Ovary (tissue), 7 donors: ENCODE measurements at regions not wholly inside any gene's neighbourhood (a gene's known extent, or its start where the extent isn't known, plus 50 kb on each side); places are given as distances from the start of the nearest gene placed in this dataset.

Experiments
- DNase-seq, 5 donors: peaks; one replicate each; pipeline ENCODE4 v3.0.0-alpha.2; 2019 to 2020
- H3K27ac ChIP-seq, 2 donors: fragments of 200-600 bp; one replicate each; pipeline versions ENCODE4 v1.5.1 to v1.8.0; 2019 to 2022
- H3K27me3 ChIP-seq: fragments of 200-600 bp; one replicate; pipeline ENCODE4 v1.8.0; 2022
- H3K36me3 ChIP-seq: fragments of 200-600 bp; sonication (generic); one replicate; pipeline ENCODE4 v1.5.1; 2019
- H3K4me1 ChIP-seq: one replicate; pipeline ENCODE4 v1.8.1; 2013; ENCODE audit warnings: mild to moderate bottlenecking, moderate library complexity; ENCODE audit not compliant: insufficient read depth
- H3K4me3 ChIP-seq: fragments of 200-600 bp; sonication (generic); one replicate; pipeline ENCODE4 v1.5.1; 2017
- H3K9me3 ChIP-seq, 2 donors: fragments of 200-600 bp in 1 of 2; sonication (generic) in 1 of 2; one replicate each; pipeline versions ENCODE4 v1.5.1 to v1.8.1; 2013 to 2019; ENCODE audit warnings: mild to moderate bottlenecking in 1 of 2, moderate library complexity in 1 of 2
- EP300 ChIP-seq: sonication (generic); formaldehyde crosslinking; IDR thresholded peaks from one replicate; pipeline ENCODE4 v1.6.1; 2017; ENCODE audit warnings: antibody characterized with exemption
- POLR2A ChIP-seq: fragments of 450-650 bp; IDR thresholded peaks from one replicate; pipeline ENCODE4 v1.6.1; 2017; ENCODE audit warnings: antibody characterized with exemption, mild to moderate bottlenecking, moderate library complexity
- WGBS, 3 donors: extraction: QIAGEN DNeasy Blood & Tissue Kit in 1 of 3; methylation state at CpG; one replicate each; pipeline versions ENCODE4 v1.1.5 to v1.1.7; 2013 to 2017; 5-methylcytosine and 5-hydroxymethylcytosine counted together
- intact Hi-C, 4 donors: fragments of 100-400 bp; cut with DNase I; formaldehyde crosslinking; loops; one replicate each; pipeline versions ENCODE4 v1.11.0 to v1.15.1; 2022 to 2023
- TF ChIP-seq, protein P1 (sequence below), 3 donors: fragments of 450-650 bp in 2 of 3; fragments of 200-600 bp in 1 of 3; IDR thresholded peaks; one replicate each; pipeline versions ENCODE4 v1.5.1 to v1.8.0; 2016 to 2022; ENCODE audit warnings: antibody characterized with exemption in 3 of 3, mild to moderate bottlenecking in 1 of 3
- donor health status: DM: no; HTN: no; CAD: no; lungs with moderate emphysema.
- donor health status: DM: no; HTN: no; CAD: no.
- donor health status: Bipolar disorder and iron deficiency.
- donor health status: DM: no; HTN: no; CAD: no.
- donor health status: DM: yes; HTN: yes; CAD: no.

DNA sequence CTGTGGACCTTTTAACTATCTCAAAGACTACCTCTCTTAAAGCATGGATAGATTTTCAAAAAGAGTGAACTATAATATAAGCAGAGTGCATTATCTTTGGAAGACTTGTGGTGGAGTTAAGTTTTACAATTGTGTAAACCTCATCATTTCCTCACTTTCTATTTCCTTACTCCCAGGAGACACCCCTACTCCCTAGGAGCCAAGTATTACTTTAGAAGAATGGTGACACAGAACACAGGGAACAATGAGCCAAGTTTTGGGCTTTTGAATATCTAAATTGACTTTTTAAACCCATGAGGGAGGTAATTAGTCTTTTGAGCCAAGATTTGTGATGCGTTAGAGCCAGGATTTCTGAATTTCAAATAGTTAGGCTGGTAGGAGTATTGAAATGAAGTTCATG, 78.9 kb upstream of the UNC5C start:
- no peaks in the 10 kb centered on the region for H3K4me1 ChIP-seq

DNA sequence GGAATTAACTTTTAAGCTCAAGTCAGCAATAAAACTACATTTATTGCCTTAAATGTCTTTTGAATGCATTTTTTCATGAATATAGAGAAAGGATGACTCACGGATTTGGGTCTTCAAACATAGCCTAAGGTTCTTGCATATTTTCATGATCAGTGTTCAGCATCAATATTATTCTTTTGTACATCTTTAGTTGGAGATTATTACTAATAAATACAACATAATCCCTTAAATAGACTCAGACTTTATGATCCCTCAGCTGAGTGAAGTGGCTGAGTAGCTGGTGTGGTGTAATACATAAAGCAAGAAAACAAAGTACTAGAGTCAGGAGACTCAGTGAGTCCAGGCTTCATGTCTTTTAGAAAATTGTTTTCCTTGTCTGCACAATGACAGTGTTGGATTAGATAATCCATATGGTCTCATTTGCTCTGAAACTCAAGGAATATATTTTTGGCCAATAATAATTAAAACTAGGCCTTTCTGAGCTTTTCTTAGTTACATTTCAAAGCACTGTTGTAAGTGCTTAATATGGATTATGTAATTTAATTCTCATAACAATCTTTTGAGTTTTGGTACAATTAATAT, 78.3 kb upstream of the UNC5C start:
- no peak for TF ChIP-seq EP300
- TF ChIP-seq POLR2A, result no peak
- TF ChIP-seq, protein P1, sequence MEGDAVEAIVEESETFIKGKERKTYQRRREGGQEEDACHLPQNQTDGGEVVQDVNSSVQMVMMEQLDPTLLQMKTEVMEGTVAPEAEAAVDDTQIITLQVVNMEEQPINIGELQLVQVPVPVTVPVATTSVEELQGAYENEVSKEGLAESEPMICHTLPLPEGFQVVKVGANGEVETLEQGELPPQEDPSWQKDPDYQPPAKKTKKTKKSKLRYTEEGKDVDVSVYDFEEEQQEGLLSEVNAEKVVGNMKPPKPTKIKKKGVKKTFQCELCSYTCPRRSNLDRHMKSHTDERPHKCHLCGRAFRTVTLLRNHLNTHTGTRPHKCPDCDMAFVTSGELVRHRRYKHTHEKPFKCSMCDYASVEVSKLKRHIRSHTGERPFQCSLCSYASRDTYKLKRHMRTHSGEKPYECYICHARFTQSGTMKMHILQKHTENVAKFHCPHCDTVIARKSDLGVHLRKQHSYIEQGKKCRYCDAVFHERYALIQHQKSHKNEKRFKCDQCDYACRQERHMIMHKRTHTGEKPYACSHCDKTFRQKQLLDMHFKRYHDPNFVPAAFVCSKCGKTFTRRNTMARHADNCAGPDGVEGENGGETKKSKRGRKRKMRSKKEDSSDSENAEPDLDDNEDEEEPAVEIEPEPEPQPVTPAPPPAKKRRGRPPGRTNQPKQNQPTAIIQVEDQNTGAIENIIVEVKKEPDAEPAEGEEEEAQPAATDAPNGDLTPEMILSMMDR (IDR thresholded peaks at IDR 0.05), result no peak
- Histone ChIP-seq H3K27ac (no peak overlapping the region), H3K27me3 (no peaks in the 10 kb centered on the region), H3K9me3 (no peaks in the 10 kb centered on the region), H3K4me1 (no peaks in the 10 kb centered on the region), H3K4me3 (no peak overlapping the region), H3K36me3 (no peaks in the 10 kb centered on the region)
- intact Hi-C loops, result loop anchor here in 1 of 4 donors (10.0 kb wide), 1 partner anchor 82 kb away; the partner anchor contains the start of gene UNC5C
- DNase-seq, result no peak
- 87 to 98% (median 89%) methylated on average over 1 of the region's 1 CpG for WGBS, 3 donors

More for the DNA sequence above, 78.9 kb upstream of the UNC5C start:
- Histone ChIP-seq H3K9me3 (no peaks in the 10 kb centered on the region), H3K27ac (no peak overlapping the region), H3K4me3 (no peak overlapping the region), H3K36me3 (no peaks in the 10 kb centered on the region), H3K27me3 (no peaks in the 10 kb centered on the region)
- intact Hi-C loops, result loop anchor here in 1 of 4 donors (10.0 kb wide), 1 partner anchor 83 kb away; the partner anchor contains the start of gene UNC5C
- whole genome bisulfite sequencing, 3 donors, result 61 to 83% (median 70%) methylated on average over 1 of the region's 1 CpG
- no peak for TF ChIP-seq POLR2A
- TF ChIP-seq EP300, result no peak
- TF ChIP-seq, protein P1 (IDR thresholded peaks at IDR 0.05), result no peak
- no peak for DNase-seq

DNA sequence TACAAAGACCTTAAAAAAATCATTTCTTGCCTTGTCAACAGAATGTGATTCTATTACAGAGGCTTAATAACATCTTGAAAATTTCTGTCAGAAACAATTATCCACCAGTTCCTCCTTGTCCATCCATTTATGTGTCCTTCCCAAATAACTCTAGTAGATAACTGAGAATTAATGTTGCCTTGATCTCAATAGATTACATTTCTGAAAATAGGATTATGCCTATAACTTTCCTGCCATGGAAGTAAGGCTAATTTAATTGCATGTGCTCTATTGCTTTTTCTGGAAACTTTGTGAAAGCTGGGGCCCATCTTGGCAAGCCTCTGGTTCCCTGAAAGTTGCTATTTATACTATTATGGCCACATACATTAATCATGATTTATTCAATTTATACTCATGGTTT, 76.2 kb upstream of the UNC5C start:
- intact Hi-C loops, result loop anchor here in 1 of 4 donors (10.0 kb wide), 1 partner anchor 80 kb away; the partner anchor contains the start of gene UNC5C
- no peaks in the 10 kb centered on the region for H3K9me3 ChIP-seq
- no peak overlapping the region for H3K4me3 ChIP-seq
- no peaks in the 10 kb centered on the region for H3K36me3 ChIP-seq
- no peak for TF ChIP-seq EP300
- TF ChIP-seq, protein P1 (IDR thresholded peaks at IDR 0.05), result no peak
- no peak for TF ChIP-seq POLR2A
- DNase-seq, result no peak
- H3K4me1 ChIP-seq, result peaks cover 3% of the 10 kb centered on the region
- no peak overlapping the region for H3K27ac ChIP-seq
- H3K27me3 ChIP-seq, result no peaks in the 10 kb centered on the region

DNA sequence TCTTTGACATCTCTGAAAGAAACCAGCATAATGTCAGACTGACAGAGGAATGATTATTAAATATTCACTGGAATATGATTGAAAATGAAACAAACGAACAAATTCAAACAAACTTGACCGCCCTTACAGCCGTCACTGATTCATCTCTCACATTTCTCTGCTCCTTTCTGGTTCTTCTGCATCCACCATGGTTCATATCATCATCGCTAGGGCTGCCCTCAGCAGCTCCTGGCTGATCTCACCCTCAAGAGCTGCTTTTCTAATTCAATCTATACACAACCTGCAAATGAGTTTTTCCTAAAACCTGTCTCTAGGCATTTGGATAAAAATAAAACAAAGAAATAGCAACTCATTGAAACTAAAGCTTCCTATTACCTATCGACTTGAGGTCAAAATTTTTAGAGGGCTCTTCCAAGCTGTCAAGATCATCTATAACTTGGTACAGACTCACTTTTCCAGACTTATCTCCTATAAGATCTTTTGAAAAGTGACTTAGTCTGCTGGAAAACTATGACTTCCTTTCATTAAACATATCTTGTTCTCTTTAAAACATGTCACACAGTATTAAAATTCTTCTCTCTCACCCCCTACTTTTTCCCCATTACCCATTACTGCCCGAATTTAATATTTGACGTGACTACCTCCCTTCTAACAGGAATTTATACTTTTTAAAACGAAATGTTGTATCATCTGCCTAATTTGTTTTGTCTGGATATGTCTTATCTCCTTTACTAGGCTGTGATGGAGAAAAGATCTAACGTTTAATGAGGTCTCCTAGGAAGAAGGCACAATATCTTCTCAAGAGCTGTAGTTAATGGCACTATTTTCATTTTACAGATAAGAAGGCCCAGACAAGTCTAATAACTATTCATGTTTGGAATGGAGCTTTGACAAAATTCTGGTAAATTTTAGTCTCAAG, 71.0 kb upstream of the UNC5C start:
- TF ChIP-seq POLR2A, result no peak
- no peak overlapping the region for H3K4me3 ChIP-seq
- H3K36me3 ChIP-seq, result no peaks in the 10 kb centered on the region
- WGBS, 3 donors, result 55 to 68% (median 63%) methylated on average over 9 of the region's 9 CpGs
- H3K27me3 ChIP-seq, result no peaks in the 10 kb centered on the region
- H3K9me3 ChIP-seq, result no peaks in the 10 kb centered on the region
- intact Hi-C loops, result loop anchor here in 1 of 4 donors (10.0 kb wide), 1 partner anchor 75 kb away; the partner anchor contains the start of gene UNC5C
- peaks cover 3% of the 10 kb centered on the region for H3K4me1 ChIP-seq
- H3K27ac ChIP-seq, result no peak overlapping the region
- no peak for DNase-seq
